ENCODE measurements at regions not wholly inside any gene's neighbourhood (a gene's known extent, or its start where the extent isn't known, plus 50 kb on each side); places are given as distances from the start of the nearest gene placed in this dataset.

- peak; percentile 60 for DNase-seq
Observed at GRCh38 chr6:82068721-82069120, 178.8 kb downstream of the IBTK start.

DNA sequence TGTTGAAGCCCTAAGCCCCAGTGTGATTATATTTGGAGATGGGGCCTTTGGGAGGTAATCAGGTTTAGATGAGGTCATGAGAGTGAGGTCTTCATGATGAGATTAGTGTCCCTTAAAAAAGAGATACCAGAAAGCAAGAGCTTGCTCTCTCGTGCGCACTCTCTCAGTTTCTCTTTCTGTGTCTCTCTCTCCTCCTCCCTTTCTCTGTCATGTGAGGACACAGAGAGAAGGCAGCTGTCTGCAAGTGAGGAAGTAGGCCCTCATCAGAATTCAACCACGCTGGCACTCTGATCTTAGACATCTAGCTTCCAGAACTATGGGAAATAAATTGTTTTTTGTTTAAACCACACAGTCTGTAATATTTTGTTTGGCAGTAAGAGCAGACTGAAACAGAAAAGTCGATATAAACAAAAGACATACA lies 180.5 kb downstream of the IBTK start:
- no peak for DNase-seq

DNA sequence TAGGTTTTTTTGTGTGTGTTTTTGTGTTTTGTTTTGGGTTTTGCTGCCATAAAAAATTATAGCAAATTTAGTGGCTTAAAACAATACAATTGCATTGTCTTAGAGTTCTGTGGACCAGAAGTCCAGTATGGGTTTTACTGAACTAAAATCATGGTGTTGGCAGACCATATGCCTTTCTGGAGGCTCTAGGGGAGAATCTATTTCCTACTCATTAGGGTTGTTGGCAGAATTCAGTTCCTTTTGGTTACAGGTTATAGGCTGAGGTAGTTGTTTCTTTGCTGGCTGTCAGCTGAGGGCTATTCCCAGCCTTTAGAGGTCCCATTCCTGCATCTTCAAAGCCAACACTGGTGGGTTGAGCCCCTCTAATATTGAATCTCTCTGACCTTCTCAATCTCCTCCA lies 181.3 kb downstream of the IBTK start:
- DNase-seq: no peak

GRCh38 chr6:82063574-82063973 lies 184.0 kb downstream of the IBTK start:
- no peak for DNase-seq

GRCh38 chr6:82062219-82062618 lies 185.3 kb downstream of the IBTK start:
- DNase-seq: no peak

DNA sequence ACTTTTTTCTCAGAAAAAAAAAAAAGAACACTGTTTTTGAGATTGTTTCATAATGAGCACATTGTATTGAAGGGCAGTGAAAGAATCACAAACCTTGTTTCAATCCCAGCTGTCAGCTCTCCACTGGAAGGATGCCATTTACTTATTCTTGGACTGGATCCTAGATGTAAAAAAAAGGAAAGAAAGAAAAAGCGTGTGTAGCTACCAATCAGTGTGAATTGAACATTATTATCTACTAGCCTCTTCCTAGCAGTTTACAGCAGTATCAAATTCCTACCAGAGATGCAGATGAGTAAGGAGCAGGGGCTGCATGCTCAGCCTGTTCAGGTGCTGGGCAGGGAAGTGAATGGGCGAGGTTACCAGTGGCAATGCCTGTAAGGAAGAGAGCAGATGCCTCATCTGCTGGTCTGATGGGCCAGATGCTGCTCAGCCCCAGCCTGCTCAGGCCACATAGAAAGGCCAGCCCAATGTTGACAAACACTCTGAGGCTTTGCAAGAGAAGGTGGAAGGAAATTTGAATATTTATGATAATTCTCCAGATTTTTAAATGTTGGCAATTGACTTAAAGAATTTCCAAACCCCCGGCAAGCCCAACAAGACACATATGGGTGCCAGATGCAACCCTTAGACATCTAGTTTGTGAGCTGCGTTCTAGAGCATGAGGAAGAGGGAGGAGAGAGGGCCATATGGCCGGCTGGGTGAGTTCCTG lies 189.5 kb downstream of the IBTK start:
- DNase-seq: peak; percentile 90

GRCh38 chr6:82056567-82056966 lies 191.0 kb downstream of the IBTK start:
- DNase-seq: peak; percentile 12

GRCh38 chr6:82045965-82046756 lies 201.4 kb downstream of the IBTK start:
- no peak for DNase-seq

DNA sequence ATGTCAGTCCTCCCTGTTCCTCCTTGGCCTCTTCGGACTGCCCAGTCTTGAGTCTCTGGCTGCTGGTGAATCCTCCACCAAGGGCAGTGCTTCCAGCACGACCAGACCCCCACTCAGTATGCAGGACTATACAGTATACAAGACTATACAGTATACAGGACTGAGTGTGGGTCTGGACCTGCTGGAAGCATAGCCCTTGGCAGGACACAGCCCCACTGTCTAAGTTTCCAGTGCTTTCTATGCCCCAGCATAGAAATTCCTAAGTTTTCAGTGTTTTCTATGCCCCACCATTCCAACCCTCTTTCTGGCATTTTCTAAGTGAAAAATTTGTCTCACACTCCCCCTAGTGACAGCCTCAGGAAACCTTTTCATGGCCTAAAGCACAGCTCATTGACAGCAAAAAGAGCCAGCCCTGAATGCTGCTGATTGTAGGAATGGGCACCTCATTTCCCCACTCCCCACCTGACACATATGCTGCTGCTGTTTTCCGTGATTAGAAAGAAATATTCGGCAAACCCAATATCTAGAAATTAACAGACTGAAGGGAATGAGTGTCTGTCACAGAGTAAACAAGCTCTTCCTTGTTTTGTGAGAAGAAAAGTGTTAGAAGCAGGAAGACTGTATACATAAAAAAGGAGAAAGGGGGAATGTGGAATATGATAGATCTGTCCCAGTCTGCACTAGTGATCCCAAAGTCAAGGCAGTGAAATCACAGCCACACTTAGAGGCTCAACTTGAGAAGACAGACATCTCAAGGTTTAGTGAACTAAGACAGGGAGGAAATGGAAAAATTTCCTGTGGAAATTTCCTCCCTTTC lies 206.9 kb downstream of the IBTK start:
- peak; percentile 70 for DNase-seq

- no peak for DNase-seq
Observed at GRCh38 chr6:82038631-82039030, 208.9 kb downstream of the IBTK start.

- no peak for DNase-seq
Observed at GRCh38 chr6:82035526-82035925, 212.0 kb downstream of the IBTK start.

DNA sequence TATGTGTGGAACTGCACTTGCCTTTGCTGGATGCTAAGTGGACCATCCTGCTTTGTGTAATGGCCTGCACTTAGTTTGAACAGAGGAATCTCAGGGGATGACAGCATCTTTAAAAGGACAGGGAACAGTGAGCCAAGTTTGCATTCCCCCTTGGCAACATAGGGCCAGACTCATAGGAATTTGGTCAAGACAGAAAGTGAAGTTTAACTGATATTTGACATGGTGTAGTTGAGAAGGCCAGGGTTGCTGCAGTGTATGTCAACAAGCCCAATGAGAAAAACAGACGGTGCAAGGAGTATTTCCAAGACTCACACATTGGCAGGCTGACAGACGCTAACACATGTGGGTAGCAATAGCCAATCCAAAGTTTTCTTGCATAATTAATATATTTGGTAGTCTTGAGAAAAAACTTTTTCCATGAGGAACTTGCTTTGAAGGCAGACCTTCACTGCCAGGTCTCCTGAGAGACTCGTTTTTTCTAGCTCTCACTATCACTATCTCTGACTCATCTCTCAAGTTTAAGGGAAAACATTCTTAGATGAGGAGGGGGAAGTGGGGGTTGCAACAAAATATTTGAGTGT lies 213.8 kb downstream of the IBTK start:
- no peak for DNase-seq

DNA sequence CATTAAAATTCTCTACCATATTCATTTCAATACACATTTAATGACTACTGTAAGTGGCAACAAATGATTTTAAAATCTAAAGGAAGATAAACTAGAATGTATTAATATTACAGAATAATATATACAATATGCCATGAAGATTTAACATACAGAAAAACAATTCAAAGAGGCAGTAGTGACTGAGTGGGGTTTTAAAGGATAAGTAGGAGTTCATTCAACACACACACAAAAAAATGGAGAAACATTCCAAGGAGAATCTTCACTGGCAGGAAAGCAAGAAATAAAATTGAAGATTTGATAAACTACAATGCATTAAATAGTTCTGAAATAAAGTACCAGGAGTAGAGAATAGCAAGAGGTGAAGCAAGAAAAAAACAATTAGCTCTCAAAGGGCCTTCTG lies 215.1 kb downstream of the IBTK start:
- no peak for DNase-seq

DNA sequence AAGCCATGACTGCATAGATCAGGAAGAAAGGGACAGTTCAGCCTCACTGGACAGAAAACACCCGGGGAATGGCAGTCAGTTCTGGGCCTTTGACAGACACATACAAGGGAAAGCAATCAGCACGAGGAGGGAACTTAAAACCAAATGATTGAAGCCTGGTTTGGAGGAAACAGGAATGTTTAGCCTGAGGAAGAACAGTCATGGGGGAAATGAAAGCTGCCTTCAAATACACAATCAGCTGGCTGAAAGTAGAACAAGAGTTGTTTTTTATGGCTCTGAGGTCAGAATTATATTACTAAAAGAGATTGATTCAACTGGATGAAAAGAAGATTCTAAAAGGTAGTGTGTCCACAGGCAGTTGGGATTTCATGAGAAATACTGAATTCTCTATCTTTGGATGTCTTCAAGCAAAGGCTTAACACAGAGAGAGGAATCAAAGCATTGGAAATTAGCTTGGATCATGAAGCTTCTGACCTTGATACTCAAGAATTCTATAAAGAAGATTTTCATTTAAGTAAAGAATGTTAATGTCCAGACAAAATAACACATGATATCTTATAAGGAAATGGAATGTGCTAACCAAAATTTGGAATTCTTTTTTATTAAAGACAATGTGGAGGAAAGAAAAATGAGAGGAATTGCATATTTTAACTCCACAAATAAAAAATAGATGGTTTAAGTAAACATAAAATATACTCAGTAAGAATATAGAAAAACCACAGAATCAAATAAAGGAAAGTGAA lies 216.6 kb downstream of the IBTK start:
- no peak for DNase-seq

DNA sequence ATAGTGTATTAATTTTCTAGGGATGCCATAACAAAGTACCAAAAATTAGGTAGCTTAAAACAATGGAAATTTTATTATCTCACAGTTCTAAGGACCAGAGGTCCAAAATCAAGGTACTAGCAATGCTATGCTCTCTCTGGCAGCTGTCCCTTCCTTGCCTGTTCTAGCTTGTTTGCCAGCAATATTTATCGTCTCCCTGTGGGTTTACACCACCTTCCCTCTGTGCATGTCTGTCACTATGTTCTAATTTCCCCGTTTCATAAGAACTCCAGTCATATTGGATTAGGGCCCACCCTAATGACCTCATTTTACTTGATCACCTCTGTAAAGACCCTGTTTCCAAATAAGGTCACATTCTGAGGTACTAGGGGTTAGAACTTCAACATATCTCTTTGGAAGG lies 217.2 kb downstream of the IBTK start:
- DNase-seq: no peak

DNA sequence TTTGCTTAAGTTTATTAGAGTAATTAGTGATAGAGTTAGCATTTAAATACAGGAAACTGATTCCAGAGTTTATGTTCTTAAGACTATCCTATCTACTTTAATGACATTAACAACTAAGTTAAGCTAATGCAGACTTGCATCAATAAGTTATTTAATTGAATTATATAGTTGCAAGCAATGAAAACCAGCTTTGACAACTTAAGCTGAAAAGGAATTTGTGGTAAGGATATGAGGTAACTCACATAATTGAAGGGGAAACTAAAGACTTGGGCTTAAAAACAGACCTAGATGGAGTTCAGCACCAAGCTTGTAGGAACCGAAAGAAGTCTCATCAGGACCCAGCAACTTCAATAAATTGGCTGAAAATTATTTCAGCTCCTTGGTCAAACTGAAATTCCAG lies 222.3 kb downstream of the IBTK start:
- no peak for DNase-seq

GRCh38 chr6:82022614-82023129 lies 224.9 kb downstream of the IBTK start:
- DNase-seq: no peak

GRCh38 chr6:82017773-82018172 lies 229.8 kb downstream of the IBTK start:
- DNase-seq: no peak

DNA sequence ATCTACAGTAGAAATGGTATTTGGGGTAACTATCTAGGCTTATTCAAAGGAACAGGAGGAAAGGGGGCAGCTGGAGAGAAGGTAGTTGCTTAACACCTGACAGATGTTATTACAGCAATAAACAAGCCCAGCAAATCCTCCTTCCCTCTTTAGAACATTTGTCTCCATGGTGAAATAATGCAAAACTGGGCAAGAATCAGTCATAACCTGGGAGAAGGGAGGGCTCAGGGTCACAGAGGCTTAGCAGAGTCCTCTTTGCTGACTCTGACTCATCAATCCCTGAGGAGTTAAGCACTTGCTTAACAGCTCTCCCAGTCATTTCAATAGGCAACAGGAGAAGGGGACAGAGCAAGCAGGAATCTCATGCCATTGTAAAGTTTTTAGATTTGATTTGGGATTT lies 230.3 kb downstream of the IBTK start:
- DNase-seq: peak; percentile 63

DNA sequence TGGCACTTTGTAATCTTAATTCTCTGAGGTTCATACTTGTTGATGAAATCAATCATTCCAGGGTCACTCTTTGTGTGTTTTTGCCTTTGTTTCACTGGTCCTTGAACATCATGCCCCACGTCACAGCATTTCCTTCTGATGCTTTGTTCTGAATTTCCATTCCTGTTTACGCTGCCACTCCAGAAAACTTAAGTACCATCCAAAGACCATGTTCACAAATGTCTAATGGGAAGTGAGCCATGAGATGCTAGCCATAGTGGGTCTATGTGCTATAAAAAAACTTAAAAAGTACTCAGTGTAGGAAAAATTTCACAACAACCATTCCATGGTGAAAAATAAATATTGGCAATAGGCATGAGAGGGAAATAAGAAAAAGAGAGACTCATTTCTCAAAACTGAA lies 232.0 kb downstream of the IBTK start:
- no peak for DNase-seq

GRCh38 chr6:82015043-82015442 lies 232.5 kb downstream of the IBTK start:
- DNase-seq: no peak
